ENCODE measurements at regions not wholly inside any gene's neighbourhood (a gene's known extent, or its start where the extent isn't known, plus 50 kb on each side); places are given as distances from the start of the nearest gene placed in this dataset.
"Not testable (repeated sequence)": the region's sequence is repeated elsewhere in the genome, so short reads cannot be mapped to it uniquely, and the experiment has no call there.

GRCh38 chr10:18917431-18917830, 131.2 kb upstream of the MALRD1 start:
- not testable (repeated sequence) for TF ChIP-seq CTCF (conservative IDR thresholded peaks at IDR 0.05; ENCODE audit: low read depth, low read length); EZH2phosphoT487 (IDR thresholded peaks at IDR 0.05; ENCODE audit: borderline replicate concordance, low read length); EZH2 (IDR thresholded peaks at IDR 0.05; ENCODE audit: low read length, unreplicated experiment)
